AG09319 (cell line): ENCODE measurements at regions not wholly inside any gene's neighbourhood (a gene's known extent, or its start where the extent isn't known, plus 50 kb on each side); places are given as distances from the start of the nearest gene placed in this dataset.

Source experiments
- DNase-seq: peaks from one replicate; pipeline ENCODE4 v3.0.0-alpha.2; 2010; ENCODE audit warnings: low read depth; ENCODE audit errors: extremely low read depth
- CTCF ChIP-seq: IDR thresholded peaks from 2 replicates; pipeline ENCODE4 v1.5.1; 2011; ENCODE audit warnings: low read depth, mild to moderate bottlenecking, inconsistent platforms, low read length, moderate library complexity

- DNase-seq = no peak
- no peak for TF ChIP-seq CTCF
Measured at GRCh38 chr2:144936442-144936841, 416.5 kb upstream of the ZEB2 start.

GRCh38 chr2:144935736-144936135 lies 415.8 kb upstream of the ZEB2 start:
- DNase-seq = no peak
- TF ChIP-seq CTCF = no peak

GRCh38 chr2:144935191-144935590 lies 415.3 kb upstream of the ZEB2 start:
- no peak for TF ChIP-seq CTCF
- no peak for DNase-seq

- no peak for DNase-seq
- no peak for TF ChIP-seq CTCF
Measured at GRCh38 chr2:144931960-144932359, 412.0 kb upstream of the ZEB2 start.

- no peak for DNase-seq
- no peak for TF ChIP-seq CTCF
Measured at GRCh38 chr2:144931480-144931879, 411.6 kb upstream of the ZEB2 start.

GRCh38 chr2:144927429-144927828 lies 407.5 kb upstream of the ZEB2 start:
- DNase-seq = no peak
- no peak for TF ChIP-seq CTCF

- TF ChIP-seq CTCF = no peak
- DNase-seq = no peak
Measured at GRCh38 chr2:144925886-144926285, 406.0 kb upstream of the ZEB2 start.
